Smooth muscle cell (in vitro differentiated cells): ENCODE measurements at regions not wholly inside any gene's neighbourhood (a gene's known extent, or its start where the extent isn't known, plus 50 kb on each side); places are given as distances from the start of the nearest gene placed in this dataset.
"Not testable (repeated sequence)": the region's sequence is repeated elsewhere in the genome, so short reads cannot be mapped to it uniquely, and the experiment has no call there.

Experiments
- DNase-seq: peaks from one replicate; lab custom pipeline; 2025; ENCODE audit not compliant: unreplicated experiment; lab: John Stamatoyannopoulos, UW
- H2AFZ ChIP-seq: fragments of 200-600 bp; sonication (generic); 2 replicates; pipeline ENCODE4 v1.6.0; 2016; ENCODE audit warnings: antibody characterized with exemption, low read depth, mild to moderate bottlenecking
- H3F3A ChIP-seq: fragments of 200-600 bp; sonication (generic); 2 replicates; pipeline ENCODE4 v1.6.0; 2017; ENCODE audit warnings: antibody characterized with exemption, low read depth
- H3K27ac ChIP-seq: fragments of 200-600 bp; sonication (generic); 2 replicates; pipeline ENCODE4 v1.5.1; 2016; ENCODE audit warnings: low read depth, mild to moderate bottlenecking
- H3K27me3 ChIP-seq: fragments of 200-600 bp; sonication (generic); 2 replicates; pipeline ENCODE4 v1.6.1; 2016; ENCODE audit warnings: low read depth, mild to moderate bottlenecking
- H3K36me3 ChIP-seq: fragments of 200-600 bp; sonication (generic); 2 replicates; pipeline ENCODE4 v1.5.1; 2016; ENCODE audit warnings: low read depth
- H3K4me1 ChIP-seq: fragments of 200-600 bp; sonication (generic); 2 replicates; pipeline ENCODE4 v1.5.1; 2016; ENCODE audit warnings: low read depth
- H3K4me2 ChIP-seq: fragments of 200-600 bp; sonication (generic); 2 replicates; pipeline ENCODE4 v1.6.0; 2016; ENCODE audit warnings: mild to moderate bottlenecking
- H3K4me3 ChIP-seq: fragments of 200-600 bp; sonication (generic); 2 replicates; pipeline ENCODE4 v1.5.1; 2016; ENCODE audit warnings: mild to moderate bottlenecking
- H3K79me2 ChIP-seq: fragments of 200-600 bp; sonication (generic); 2 replicates; pipeline ENCODE4 v1.6.0; 2016; ENCODE audit warnings: low read depth, mild to moderate bottlenecking
- H3K9ac ChIP-seq: fragments of 200-600 bp; sonication (generic); 2 replicates; pipeline ENCODE4 v1.6.0; 2016; ENCODE audit warnings: low read depth
- H3K9me3 ChIP-seq: fragments of 200-600 bp; sonication (generic); replicated peaks from 2 replicates; pipeline ENCODE4 v1.5.1; 2016; ENCODE audit warnings: low read depth
- H4K20me1 ChIP-seq: fragments of 200-600 bp; sonication (generic); 2 replicates; pipeline ENCODE4 v1.6.0; 2016; ENCODE audit warnings: low read depth
- WGBS: methylation state at CpG from one replicate; pipeline ENCODE4 v1.1.7; 2016; ENCODE audit warnings: low lambda C conversion rate; 5-methylcytosine and 5-hydroxymethylcytosine counted together
- TF ChIP-seq, protein P1 (sequence below): fragments of 200-600 bp; sonication (generic); IDR thresholded peaks from 2 replicates; pipeline ENCODE4 v1.5.1; 2017; ENCODE audit warnings: borderline replicate concordance, mild to moderate bottlenecking, antibody characterized with exemption; ENCODE audit not compliant: insufficient read depth, poor library complexity, severe bottlenecking

GRCh38 chr5:5738797-5739489 is 316.5 kb downstream of the ICE1 start:
- Histone ChIP-seq H3K4me1 (no peaks in the 10 kb centered on the region), H2AFZ (no peak overlapping the region), H3K9me3 (no peaks in the 10 kb centered on the region), H3K27ac (no peak overlapping the region), H4K20me1 (no peaks in the 10 kb centered on the region), H3K27me3 (no peaks in the 10 kb centered on the region), H3K9ac (no peak overlapping the region), H3K79me2 (no peaks in the 10 kb centered on the region), H3K4me2 (no peak overlapping the region), H3K4me3 (no peak overlapping the region), H3F3A (no peaks in the 10 kb centered on the region), H3K36me3 (no peaks in the 10 kb centered on the region)
- WGBS: 76% methylated on average over 2 of the region's 2 CpGs
- no peak for DNase-seq
- TF ChIP-seq, protein P1, sequence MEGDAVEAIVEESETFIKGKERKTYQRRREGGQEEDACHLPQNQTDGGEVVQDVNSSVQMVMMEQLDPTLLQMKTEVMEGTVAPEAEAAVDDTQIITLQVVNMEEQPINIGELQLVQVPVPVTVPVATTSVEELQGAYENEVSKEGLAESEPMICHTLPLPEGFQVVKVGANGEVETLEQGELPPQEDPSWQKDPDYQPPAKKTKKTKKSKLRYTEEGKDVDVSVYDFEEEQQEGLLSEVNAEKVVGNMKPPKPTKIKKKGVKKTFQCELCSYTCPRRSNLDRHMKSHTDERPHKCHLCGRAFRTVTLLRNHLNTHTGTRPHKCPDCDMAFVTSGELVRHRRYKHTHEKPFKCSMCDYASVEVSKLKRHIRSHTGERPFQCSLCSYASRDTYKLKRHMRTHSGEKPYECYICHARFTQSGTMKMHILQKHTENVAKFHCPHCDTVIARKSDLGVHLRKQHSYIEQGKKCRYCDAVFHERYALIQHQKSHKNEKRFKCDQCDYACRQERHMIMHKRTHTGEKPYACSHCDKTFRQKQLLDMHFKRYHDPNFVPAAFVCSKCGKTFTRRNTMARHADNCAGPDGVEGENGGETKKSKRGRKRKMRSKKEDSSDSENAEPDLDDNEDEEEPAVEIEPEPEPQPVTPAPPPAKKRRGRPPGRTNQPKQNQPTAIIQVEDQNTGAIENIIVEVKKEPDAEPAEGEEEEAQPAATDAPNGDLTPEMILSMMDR: no peak

- no peaks in the 10 kb centered on the region for H4K20me1 ChIP-seq
- no peak overlapping the region for H2AFZ ChIP-seq
- H3K36me3 ChIP-seq: no peaks in the 10 kb centered on the region
- WGBS: 85% methylated on average over 2 of the region's 2 CpGs
- no peaks in the 10 kb centered on the region for H3F3A ChIP-seq
- H3K4me2 ChIP-seq: no peak overlapping the region
- no peak overlapping the region for H3K27ac ChIP-seq
- H3K27me3 ChIP-seq: no peaks in the 10 kb centered on the region
- no peak overlapping the region for H3K9ac ChIP-seq
- no peaks in the 10 kb centered on the region for H3K9me3 ChIP-seq
- no peak overlapping the region for H3K4me3 ChIP-seq
- H3K4me1 ChIP-seq: no peaks in the 10 kb centered on the region
- no peaks in the 10 kb centered on the region for H3K79me2 ChIP-seq
- TF ChIP-seq, protein P1: no peak
- no peak for DNase-seq
These were observed 313.5 kb downstream of the ICE1 start for GRCh38 chr5:5736007-5736406.

GRCh38 chr5:5733058-5733457 is 310.6 kb downstream of the ICE1 start:
- not testable (repeated sequence) for H2AFZ ChIP-seq, H3K36me3 ChIP-seq, H3K9ac ChIP-seq, H3K4me3 ChIP-seq, H3F3A ChIP-seq, H3K4me1 ChIP-seq, H4K20me1 ChIP-seq, H3K9me3 ChIP-seq, H3K79me2 ChIP-seq, H3K27ac ChIP-seq, DNase-seq, H3K27me3 ChIP-seq, H3K4me2 ChIP-seq
- 87% methylated on average over 2 of the region's 2 CpGs for WGBS

- Histone ChIP-seq H3F3A (no peaks in the 10 kb centered on the region), H3K4me3 (no peak overlapping the region), H2AFZ (no peak overlapping the region), H3K9me3 (no peaks in the 10 kb centered on the region), H4K20me1 (no peaks in the 10 kb centered on the region), H3K9ac (no peak overlapping the region), H3K4me2 (no peak overlapping the region), H3K79me2 (no peaks in the 10 kb centered on the region), H3K27me3 (no peaks in the 10 kb centered on the region), H3K36me3 (no peaks in the 10 kb centered on the region), H3K27ac (no peak overlapping the region), H3K4me1 (no peaks in the 10 kb centered on the region)
- 84% methylated on average over 6 of the region's 6 CpGs for WGBS
- TF ChIP-seq, protein P1: no peak
- no peak for DNase-seq
These were observed 303.9 kb downstream of the ICE1 start for GRCh38 chr5:5726401-5726800.
